ENCODE measurements at regions not wholly inside any gene's neighbourhood (a gene's known extent, or its start where the extent isn't known, plus 50 kb on each side); places are given as distances from the start of the nearest gene placed in this dataset.

GRCh38 chr14:35963209-35963608, 137.1 kb downstream of the BRMS1L start:
- H3K4me3 ChIP-seq (ENCODE audit: low read length): no peak overlapping the region
- no peak overlapping the region for H3K9ac ChIP-seq (ENCODE audit: low read length)
- no peaks in the 10 kb centered on the region for H3K79me2 ChIP-seq (ENCODE audit: low read length)
- no peaks in the 10 kb centered on the region for H3K9me3 ChIP-seq (ENCODE audit: insufficient read depth, low read length)
- no peaks in the 10 kb centered on the region for H3K36me3 ChIP-seq (replicated peaks; ENCODE audit: low read depth, low read length)
- H2AFZ ChIP-seq (ENCODE audit: low read depth, low read length): no peak overlapping the region
- no peak overlapping the region for H3K4me2 ChIP-seq (ENCODE audit: low read length)
- H3K4me1 ChIP-seq (ENCODE audit: low read length): peaks cover 4% of the 10 kb centered on the region
- TF ChIP-seq CTCF (IDR thresholded peaks at IDR 0.05; ENCODE audit: low read depth, low read length): peak; percentile 79
- TF ChIP-seq EZH2phosphoT487 (IDR thresholded peaks at IDR 0.05; ENCODE audit: low read depth): no peak
- no peak overlapping the region for H3K27ac ChIP-seq (ENCODE audit: low read length)
- no peaks in the 10 kb centered on the region for H4K20me1 ChIP-seq (ENCODE audit: insufficient read depth, low read length)
- no peaks in the 10 kb centered on the region for H3K27me3 ChIP-seq (ENCODE audit: low read depth, low read length)

- H2AFZ ChIP-seq (ENCODE audit: low read depth, low read length): 0 out of 2 replicates have a peak overlapping the region, but pooled peaks have one; percentile 4
- no peak overlapping the region for H3K27ac ChIP-seq (ENCODE audit: low read length)
- no peaks in the 10 kb centered on the region for H3K27me3 ChIP-seq (ENCODE audit: low read depth, low read length)
Measured at GRCh38 chr14:35961697-35962274, 135.6 kb downstream of the BRMS1L start.

GRCh38 chr14:35959835-35960234, 133.7 kb downstream of the BRMS1L start:
- no peaks in the 10 kb centered on the region for H3K36me3 ChIP-seq (replicated peaks; ENCODE audit: low read depth, low read length)
- H3K9ac ChIP-seq (ENCODE audit: low read length): no peak overlapping the region
- TF ChIP-seq CTCF (IDR thresholded peaks at IDR 0.05; ENCODE audit: low read depth, low read length) (peak; percentile 65), EZH2phosphoT487 (IDR thresholded peaks at IDR 0.05; ENCODE audit: low read depth) (no peak)
- H3K4me1 ChIP-seq (ENCODE audit: low read length): peaks cover 4% of the 10 kb centered on the region
- H3K27ac ChIP-seq (ENCODE audit: low read length): no peak overlapping the region
- no peaks in the 10 kb centered on the region for H3K9me3 ChIP-seq (ENCODE audit: insufficient read depth, low read length)
- no peak overlapping the region for H2AFZ ChIP-seq (ENCODE audit: low read depth, low read length)
- H4K20me1 ChIP-seq (ENCODE audit: insufficient read depth, low read length): no peaks in the 10 kb centered on the region
- H3K4me3 ChIP-seq (ENCODE audit: low read length): no peak overlapping the region
- H3K27me3 ChIP-seq (ENCODE audit: low read depth, low read length): no peaks in the 10 kb centered on the region
- no peaks in the 10 kb centered on the region for H3K79me2 ChIP-seq (ENCODE audit: low read length)
- no peak overlapping the region for H3K4me2 ChIP-seq (ENCODE audit: low read length)

More at GRCh38 chr14:35961697-35962274, 135.6 kb downstream of the BRMS1L start:
- no peaks in the 10 kb centered on the region for H3K79me2 ChIP-seq (ENCODE audit: low read length)
- no peaks in the 10 kb centered on the region for H3K36me3 ChIP-seq (replicated peaks; ENCODE audit: low read depth, low read length)
- peaks cover 4% of the 10 kb centered on the region for H3K4me1 ChIP-seq (ENCODE audit: low read length)
- no peak overlapping the region for H3K4me3 ChIP-seq (ENCODE audit: low read length)
- TF ChIP-seq CTCF (IDR thresholded peaks at IDR 0.05; ENCODE audit: low read depth, low read length) (no peak), EZH2phosphoT487 (IDR thresholded peaks at IDR 0.05; ENCODE audit: low read depth) (no peak)
- no peaks in the 10 kb centered on the region for H3K9me3 ChIP-seq (ENCODE audit: insufficient read depth, low read length)
- no peak overlapping the region for H3K9ac ChIP-seq (ENCODE audit: low read length)
- H4K20me1 ChIP-seq (ENCODE audit: insufficient read depth, low read length): no peaks in the 10 kb centered on the region
- no peak overlapping the region for H3K4me2 ChIP-seq (ENCODE audit: low read length)

GRCh38 chr14:35958499-35958898, 132.4 kb downstream of the BRMS1L start:
- H3K4me1 ChIP-seq (ENCODE audit: low read length): peaks cover 3% of the 10 kb centered on the region
- H2AFZ ChIP-seq (ENCODE audit: low read depth, low read length): no peak overlapping the region
- H3K36me3 ChIP-seq (replicated peaks; ENCODE audit: low read depth, low read length): no peaks in the 10 kb centered on the region

More at GRCh38 chr14:35958499-35958898, 132.4 kb downstream of the BRMS1L start:
- Histone ChIP-seq H4K20me1 (ENCODE audit: insufficient read depth, low read length) (no peaks in the 10 kb centered on the region), H3K27me3 (ENCODE audit: low read depth, low read length) (no peaks in the 10 kb centered on the region), H3K4me3 (ENCODE audit: low read length) (no peak overlapping the region), H3K79me2 (ENCODE audit: low read length) (no peaks in the 10 kb centered on the region), H3K9ac (ENCODE audit: low read length) (no peak overlapping the region), H3K27ac (ENCODE audit: low read length) (no peak overlapping the region), H3K4me2 (ENCODE audit: low read length) (no peak overlapping the region), H3K9me3 (ENCODE audit: insufficient read depth, low read length) (no peaks in the 10 kb centered on the region)
- TF ChIP-seq CTCF (IDR thresholded peaks at IDR 0.05; ENCODE audit: low read depth, low read length) (no peak), EZH2phosphoT487 (IDR thresholded peaks at IDR 0.05; ENCODE audit: low read depth) (no peak)

Data from OCI-LY3 (cell line).